GM18909 (cell line): ENCODE measurements at regions not wholly inside any gene's neighbourhood (a gene's known extent, or its start where the extent isn't known, plus 50 kb on each side); places are given as distances from the start of the nearest gene placed in this dataset.
"Not testable (repeated sequence)": the region's sequence is repeated elsewhere in the genome, so short reads cannot be mapped to it uniquely, and the experiment has no call there.

Experiments used
- ATAC-seq: cut with Tn5 transposase; IDR thresholded peaks from one replicate; pipeline ENCODE4 v1.9.1; 2021; ENCODE audit warnings: mild to moderate bottlenecking; ENCODE audit not compliant: unreplicated experiment, poor library complexity

- no peak for ATAC-seq
These were observed 109.8 kb upstream of the HDX start for GRCh38 chrX:84611843-84612636.

DNA sequence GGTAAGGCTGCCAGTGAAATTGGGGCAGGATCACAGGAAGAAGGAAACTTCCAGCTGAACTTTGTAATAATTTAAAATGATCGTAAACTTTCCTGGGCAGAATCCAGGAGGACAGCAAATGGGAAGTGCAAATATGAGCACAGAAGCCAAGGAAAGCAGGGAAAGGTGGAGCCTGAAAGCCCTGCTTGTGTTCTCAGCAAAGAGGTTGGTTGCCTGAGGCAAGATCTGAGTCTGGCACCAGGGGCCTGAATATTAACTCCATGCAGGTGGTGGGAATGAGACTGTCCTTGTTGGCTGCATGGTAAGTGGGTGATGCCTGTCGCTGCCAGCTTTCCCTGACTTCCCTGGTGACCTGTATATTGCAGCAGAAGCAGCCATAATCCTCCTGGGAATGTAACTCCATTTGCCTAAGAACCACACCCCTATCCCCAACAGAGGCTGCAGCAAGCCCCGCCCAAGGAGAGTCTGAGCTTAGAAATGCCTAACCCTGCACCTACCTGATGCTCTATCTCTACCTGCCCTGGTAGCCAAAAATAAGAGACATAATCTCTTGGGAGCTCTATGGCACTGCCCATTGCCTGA is 132.0 kb upstream of the HDX start:
- no peak for ATAC-seq

DNA sequence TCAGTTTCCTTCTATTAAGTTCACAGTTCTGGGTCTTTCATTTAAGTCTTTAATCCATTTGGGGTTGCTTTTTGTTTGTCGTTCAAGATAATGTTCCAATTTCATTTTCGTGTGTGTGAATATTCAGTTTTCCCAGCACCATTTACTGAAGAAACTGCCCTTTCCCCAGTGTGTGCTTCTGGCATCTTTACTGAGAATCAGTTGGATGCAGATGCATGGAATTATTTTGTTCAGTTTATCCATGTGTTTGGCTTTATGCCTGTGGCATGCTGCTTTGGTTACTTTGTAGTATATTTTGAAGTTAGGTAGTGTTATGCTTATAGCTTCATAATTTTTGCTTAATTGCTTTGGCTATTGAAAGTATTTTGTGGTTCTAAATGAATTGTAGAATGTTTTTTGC is 163.8 kb upstream of the HDX start:
- ATAC-seq = no peak

DNA sequence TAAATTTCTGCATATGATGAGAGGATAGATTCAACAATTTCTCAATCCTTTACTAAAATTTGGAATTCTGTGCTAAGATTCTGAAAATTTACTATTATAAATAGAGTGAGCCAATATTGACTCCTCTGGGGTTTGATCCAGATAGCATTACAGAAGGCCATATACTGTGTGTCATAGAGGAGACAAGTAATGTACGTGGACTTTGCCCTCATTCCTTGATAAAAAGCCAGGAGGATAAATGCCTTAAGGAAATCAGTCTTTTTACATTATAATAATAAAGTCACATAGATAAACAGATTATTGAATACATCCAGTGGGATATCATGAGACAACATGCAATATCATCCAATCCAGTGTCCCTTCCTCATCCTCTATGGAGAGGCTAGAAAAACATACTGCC is 188.0 kb upstream of the HDX start:
- ATAC-seq = no peak

- ATAC-seq = no peak
These were observed 207.7 kb upstream of the HDX start for GRCh38 chrX:84709987-84710386.

GRCh38 chrX:84710611-84711010 is 208.4 kb upstream of the HDX start:
- no peak for ATAC-seq

GRCh38 chrX:84712621-84713020 is 210.4 kb upstream of the HDX start:
- no peak for ATAC-seq

DNA sequence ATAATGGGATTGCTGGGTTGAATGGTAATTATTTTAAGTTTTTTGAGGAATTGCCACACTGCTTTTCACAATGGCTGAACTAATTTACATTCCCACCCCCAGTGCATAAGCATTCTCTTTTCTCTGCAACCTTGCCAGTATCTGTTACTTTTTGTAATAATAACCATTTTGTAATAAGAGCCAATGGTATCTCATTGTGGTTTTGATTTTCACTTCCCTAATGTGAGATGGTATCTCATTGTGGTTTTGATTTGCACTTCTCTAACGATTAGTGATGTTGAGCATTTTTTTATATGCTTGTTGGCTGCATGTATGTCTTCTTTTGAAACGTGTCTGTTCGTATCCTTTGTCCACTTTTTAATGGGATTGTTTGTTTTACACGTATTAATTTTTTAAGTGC is 213.1 kb upstream of the HDX start:
- ATAC-seq = no peak

GRCh38 chrX:84717343-84717742 is 215.1 kb upstream of the HDX start:
- ATAC-seq = no peak

- ATAC-seq = no peak
These were observed 219.2 kb upstream of the HDX start for GRCh38 chrX:84721416-84721815.

DNA sequence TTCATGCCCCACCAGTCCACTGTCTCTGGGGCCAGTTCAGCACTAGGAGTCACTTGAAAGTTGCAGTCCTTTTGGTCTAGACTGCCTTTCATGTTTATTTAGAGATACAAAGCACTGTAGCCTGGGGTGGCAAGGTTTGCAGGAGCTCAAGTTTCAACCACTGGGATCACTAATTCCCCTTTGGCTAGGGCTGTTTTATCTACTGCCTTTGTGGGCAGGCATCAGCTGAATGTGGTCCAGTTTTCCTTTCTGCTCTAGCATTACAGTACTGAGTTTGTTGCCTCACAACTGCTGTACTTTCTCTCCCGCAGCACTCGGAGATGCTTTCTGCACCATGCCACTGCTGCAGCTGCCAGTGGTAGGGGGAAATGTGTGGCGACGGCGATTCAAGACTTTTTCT is 222.3 kb upstream of the HDX start:
- ATAC-seq = no peak

DNA sequence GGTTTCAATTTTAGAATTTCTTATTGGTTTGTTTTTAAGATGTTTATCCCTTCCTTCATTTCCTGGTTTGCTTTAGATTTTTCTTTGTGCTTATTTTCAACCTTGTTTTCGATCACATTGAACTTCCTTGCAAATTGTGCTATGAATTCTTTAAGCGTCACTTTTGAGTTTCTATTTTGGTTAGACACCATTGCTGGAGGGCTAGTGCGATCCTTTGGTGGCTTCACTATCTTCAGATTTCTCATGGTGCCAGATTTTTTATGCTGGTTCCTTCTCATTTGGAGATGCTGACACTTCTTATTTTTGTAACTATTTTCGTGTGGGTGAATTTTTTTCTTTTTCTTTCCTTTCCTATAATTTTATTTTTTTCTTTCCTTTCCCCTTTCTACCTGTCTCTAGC is 227.2 kb upstream of the HDX start:
- ATAC-seq = no peak

DNA sequence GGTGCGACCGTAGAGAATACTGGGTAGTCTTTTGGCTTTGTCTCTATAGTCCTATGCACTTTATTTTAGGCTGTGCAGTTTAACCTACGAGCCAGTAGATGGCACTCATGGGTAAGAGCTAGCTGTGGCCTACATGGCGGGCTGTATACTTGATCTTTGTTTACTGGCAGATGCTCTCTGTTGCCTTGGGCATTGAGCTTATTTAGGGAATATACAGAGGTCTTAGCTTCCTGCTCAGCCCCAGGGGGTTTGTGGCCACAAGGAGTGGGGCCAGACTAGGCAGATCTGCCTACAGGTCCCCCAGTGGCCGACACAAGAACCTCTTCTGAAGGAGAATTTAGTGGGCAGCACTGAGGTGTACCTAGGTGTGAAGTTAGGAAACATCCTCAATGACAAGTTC is 227.6 kb upstream of the HDX start:
- peak; percentile 100 for ATAC-seq

GRCh38 chrX:84735025-84735424 is 232.8 kb upstream of the HDX start:
- ATAC-seq = no peak

DNA sequence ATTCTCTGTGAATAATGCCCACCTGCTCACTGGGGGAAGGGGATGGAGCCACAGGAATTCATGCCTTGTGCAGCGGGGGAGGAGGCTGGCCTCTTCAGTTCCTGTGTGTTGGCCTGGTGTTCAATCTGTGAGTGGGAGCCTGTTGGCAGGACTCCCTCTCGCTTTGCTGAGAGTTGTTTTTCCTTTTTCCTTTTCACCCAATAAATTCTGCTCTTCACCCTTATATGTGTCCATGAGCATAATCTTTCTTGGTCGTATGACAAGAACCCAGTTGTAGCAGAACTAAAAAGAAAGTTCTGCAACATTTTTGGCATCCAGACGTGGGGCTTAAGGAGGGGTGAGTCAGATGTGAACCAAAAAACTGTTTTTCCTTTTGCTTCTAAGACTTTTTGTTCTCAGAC is 235.2 kb upstream of the HDX start:
- ATAC-seq = no peak

GRCh38 chrX:84747516-84747915 is 245.3 kb upstream of the HDX start:
- no peak for ATAC-seq

DNA sequence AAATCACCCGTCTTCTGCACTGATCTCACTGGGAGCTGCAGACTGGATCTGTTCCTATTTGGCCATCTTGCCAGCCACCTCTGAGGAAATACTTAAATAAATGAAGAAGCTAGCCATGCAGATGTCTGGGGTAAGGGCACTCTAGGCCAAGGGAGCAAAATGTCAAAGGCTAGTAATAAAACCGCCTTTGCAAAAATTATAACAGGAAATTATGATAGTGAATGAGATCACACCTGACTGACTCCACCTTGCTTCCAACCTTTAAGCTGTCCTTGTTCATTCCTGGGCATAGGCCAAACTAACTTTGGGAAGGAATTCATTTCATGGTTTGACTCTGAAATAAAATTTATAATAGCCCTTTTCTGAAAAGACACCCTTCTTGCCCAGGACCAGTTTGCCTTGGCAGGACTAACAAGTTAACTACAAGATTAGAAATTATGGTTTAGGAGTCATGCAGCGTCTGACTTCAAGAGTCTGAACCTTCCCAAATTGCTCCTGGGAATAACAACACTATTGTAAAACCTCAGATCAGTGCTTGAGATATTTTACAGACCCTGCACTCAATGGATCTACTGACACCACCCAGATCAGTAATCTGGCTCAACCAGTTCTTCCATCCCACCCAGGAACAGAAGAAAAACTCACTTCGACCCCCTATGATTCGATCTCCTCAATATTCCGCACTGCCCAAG is 246.9 kb upstream of the HDX start:
- ATAC-seq = no peak

GRCh38 chrX:84760560-84760959 is 243.1 kb upstream of the APOOL start:
- ATAC-seq = no peak

- ATAC-seq = no peak
These were observed 207.4 kb upstream of the APOOL start for GRCh38 chrX:84796321-84796720.

- no peak for ATAC-seq
These were observed 172.8 kb upstream of the APOOL start for GRCh38 chrX:84830836-84831235.

DNA sequence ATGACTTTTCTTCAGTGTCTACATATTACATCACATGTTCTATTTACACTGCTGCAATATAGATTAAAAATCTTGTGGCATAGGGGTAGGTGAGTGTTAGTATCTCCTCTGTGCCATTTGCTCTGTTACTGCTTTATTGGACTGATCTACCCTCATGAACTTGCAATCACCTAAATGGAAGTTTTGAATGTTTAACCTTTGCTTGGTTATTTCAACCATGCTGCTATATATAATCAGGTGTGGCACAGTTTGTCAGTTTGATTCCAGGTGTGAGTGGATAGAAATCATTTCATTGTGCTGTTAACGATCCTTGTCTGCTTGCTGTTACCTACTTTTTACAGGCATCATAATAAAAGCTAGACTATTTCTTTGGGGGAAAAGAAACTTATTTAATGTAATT is 157.1 kb upstream of the APOOL start:
- ATAC-seq = not testable (repeated sequence)

DNA sequence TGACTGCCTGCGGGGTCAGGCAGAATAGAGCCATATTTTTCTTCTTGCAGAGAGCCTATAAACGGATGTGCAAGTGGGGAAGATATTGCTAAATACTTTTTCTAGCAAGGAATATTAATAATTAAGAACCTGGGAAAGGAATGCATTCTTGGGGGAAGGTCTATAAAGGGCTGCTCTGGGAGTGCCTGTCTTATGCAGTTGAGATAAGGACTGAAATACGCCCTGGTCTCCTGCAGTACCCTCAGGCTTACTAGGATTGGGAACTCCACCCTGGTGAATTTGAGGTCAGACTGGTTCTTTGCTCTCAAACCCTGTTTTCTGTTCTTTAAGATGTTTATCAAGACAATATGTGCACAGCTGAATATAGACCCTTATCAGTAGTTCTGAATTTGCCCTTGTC is 152.5 kb upstream of the APOOL start:
- not testable (repeated sequence) for ATAC-seq
